Sciatic nerve (tissue), 2 donors: ENCODE measurements at regions not wholly inside any gene's neighbourhood (a gene's known extent, or its start where the extent isn't known, plus 50 kb on each side); places are given as distances from the start of the nearest gene placed in this dataset.

Source experiments
- ATAC-seq: fragments of 200-7000 bp; cut with Tn5 transposase; one replicate; pipeline ENCODE4 v1.9.1; 2020; ENCODE audit warnings: mild to moderate bottlenecking, moderate library complexity
- DNase-seq: peaks from one replicate; pipeline ENCODE4 v3.0.0-alpha.2; 2020; ENCODE audit warnings: low spot score
- intact Hi-C: fragments of 100-400 bp; cut with DNase I; formaldehyde crosslinking; loops from one replicate; pipeline ENCODE4 v1.14.2; 2022
- donor health status: DM: no; HTN: no; CAD: no.
- donor health status: DM: no; HTN: no; CAD: no.

DNA sequence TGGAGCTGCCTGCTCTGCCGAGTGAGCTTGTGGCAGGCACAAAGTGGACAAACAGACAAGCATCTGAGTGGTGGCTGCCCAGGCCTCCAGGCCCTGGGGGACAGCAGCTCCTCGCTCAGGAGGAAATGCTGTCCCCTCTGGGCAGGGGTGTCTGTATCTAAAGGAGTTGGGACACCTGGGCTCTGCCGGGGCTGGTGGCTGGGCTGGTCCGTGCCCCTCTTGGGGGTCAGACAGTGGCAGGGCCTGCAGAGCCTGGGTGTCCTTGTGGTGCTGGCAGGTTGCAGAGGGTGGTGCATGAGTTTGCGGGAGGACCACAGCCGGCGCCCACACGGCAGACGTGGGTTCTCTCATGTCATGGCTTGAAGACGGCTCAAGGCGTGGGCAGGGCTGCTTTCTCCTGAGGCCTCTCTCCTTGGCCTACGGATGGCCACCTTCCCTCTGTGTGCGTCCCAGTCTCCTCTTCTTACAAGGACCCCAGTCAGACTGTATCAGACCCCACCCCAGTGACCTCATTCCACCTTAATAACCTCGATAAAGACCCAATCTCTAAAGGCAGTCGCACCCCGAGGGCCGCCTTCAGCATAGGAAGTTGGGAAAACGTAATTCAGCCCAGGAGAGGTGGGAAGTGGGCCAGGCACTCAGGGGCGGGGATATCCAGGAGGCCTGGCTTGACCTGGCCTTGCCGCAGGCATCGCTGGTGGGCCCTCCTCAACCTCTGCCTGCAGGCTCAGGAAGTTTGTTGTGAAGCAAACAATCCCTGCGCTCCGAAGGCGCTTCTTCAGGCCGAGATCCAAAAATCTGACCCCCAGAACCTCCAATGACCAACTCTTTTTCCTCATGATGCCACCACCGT lies 110.0 kb downstream of the KIF26A start:
- ATAC-seq, result no peak
- DNase-seq, result no peak
- intact Hi-C loops, result loop anchor here (5.0 kb wide), 1 partner anchor 1141 kb away; no protein-coding TSS in a partner anchor

DNA sequence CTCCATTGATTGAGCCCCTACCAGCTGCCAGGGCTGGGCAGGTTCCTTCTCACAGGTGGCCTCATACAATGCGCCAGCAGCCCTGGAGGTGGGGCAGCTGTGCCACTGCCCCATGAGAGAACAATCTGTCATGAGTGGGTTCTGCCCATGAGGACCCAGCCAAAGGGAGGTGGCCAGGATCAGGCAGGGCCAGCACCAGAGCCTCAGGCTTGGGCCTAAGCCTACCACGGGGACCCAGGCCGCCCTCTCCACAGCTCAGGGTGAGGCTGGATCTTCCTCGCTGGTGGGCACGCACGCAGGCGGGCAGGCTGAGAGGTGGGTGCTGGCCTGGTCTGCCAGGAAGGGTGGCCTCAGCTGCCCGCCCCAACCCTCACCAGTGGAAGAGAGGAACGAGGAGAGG lies 110.7 kb downstream of the KIF26A start:
- intact Hi-C loops, result loop anchor here (5.0 kb wide), 1 partner anchor 1142 kb away; no protein-coding TSS in a partner anchor
- DNase-seq (no peak), ATAC-seq (no peak)

DNA sequence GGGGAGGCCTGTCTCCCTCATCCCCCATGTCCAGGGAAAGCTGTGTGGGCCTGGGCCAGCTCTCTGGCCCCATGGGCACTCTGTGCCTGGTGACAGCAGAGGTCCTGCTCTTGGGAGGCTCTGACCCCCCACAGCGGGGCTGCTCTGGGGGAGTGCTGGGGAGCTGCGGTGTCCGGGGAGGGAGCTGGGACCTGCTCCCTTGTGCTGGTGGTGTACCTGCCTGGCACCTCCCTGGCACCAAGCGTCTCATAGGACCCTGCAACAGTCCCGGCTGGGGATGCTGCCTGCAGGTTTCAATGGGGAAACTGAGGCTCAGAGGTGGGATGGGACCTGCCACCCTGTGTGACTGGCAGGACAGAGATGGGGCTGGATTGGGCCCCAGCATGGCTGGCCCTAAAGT lies 111.3 kb downstream of the KIF26A start:
- ATAC-seq, result no peak
- intact Hi-C loops, result loop anchor here (5.0 kb wide), 1 partner anchor 1142 kb away; no protein-coding TSS in a partner anchor
- no peak for DNase-seq

DNA sequence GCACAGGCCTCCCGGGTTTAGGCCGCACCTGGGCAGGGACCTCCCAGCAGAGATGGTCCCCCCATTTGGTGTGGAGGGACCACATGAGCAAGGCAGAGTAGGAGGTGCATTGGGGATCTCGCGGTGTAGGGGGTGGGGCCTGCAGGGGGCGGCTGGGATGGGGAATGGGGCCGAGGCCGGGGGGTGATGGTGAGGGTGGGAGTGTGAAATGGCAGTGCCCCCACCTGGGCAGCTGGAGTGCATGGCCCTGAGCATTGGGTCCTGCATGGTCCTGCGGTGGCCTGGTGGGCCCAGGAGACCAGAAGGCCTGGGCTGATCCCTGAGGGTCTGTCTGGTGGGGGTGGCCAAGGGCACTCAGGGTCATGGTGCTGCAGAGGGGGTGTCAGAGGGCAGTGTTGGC lies 111.8 kb downstream of the KIF26A start:
- DNase-seq (peak; percentile 49), ATAC-seq (no peak)
- intact Hi-C loops, result no loop called here

DNA sequence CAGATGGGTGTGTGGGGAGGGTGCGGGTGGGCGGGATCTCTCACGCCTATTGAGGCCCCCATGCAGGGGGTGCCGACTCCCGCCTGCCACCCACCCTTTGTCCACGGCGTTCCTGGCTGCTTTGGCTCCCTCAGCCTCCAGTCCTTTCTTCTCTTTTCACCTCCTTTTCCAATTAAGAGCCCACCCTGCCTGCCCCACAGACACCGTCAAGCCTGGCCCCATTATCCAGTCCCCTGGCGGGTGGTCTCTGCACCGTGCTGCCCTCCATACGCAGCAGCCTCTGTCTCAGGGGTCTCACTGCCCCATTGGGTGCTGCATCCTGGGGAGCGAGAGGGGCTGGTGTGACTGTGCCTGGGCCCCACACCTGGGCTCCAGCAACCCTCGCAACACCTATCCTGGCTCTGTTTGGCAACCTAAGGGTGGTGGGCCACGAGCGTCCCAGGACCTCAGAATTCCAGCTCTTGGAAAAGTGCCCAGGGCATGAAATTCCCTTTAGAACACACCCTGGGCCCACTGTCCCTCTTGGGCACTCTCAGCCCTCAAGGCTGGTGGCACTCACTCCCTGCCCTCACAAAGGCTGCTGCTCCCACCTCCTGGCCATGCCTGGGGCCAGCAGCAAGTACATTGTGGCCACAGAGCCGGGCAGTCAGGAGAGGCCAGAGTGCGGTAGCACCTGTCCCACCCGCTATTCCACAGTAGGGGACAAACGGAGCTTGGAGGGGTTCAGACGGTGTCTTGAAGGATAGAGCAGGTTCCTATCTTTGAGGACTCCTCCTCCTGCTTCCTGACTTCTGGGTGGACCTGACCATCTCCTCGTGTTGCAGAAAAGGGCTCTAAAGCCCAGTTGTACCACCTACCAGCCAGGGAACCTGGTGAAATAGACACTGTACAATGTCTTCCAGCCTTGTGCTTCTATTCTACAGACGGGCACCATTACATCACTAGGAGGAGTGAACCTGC lies 114.1 kb downstream of the KIF26A start:
- ATAC-seq (no peak), DNase-seq (no peak)
- intact Hi-C loops, result no loop called here

DNA sequence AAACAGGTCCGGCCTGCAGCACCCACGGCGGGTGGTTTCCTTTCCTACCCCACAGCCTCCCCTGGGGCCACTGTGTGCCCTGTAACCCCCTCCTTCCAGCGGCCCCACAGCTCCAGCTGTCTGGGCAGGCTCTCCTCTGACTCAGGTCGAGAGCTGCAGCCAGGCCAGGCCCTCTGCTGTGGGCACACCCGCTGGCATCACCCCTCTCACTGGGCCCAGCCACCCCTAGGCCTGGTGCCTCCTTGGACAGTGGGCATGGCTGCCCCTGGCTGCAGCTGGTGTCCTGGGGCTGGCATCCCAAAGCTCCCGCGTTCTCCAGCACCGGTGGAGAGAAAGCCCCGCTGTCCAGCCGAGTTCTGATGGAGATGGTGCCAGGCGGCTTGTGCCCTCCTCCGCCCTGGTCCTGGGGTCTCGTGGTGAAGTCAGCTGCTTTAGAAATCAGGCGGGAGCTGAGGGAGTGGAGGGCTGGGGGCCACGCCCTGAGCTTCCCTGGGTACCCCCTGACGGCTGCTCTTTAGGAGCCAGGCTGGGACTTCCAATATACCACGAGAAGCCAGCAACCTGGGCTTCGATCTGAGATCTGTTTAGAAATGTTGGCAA lies 114.9 kb downstream of the KIF26A start:
- intact Hi-C loops, result no loop called here
- DNase-seq (no peak), ATAC-seq (no peak)

DNA sequence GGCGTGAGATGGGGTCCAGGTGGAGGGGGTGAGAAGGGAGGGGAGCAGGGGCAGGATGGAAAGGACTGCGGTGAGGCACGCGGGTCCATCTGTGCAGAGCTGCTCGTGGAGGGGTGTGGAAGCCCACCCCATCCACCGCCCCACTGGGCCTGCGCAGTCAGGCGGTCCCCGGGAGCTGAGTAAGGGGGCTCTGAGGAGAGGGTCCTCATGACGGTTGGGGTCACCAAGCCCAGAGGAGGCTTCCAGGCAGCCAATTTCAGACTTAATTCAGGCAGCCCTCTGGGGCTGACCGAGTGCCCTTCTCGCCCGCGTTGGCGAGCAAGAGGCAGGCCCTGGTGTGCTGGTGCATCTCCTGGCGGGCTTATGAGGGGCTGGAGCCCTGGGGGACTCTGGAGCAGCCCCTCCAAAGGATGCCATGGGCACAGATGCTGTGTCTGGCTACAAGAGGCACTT lies 115.5 kb downstream of the KIF26A start:
- intact Hi-C loops, result no loop called here
- no peak for DNase-seq
- ATAC-seq, result no peak

DNA sequence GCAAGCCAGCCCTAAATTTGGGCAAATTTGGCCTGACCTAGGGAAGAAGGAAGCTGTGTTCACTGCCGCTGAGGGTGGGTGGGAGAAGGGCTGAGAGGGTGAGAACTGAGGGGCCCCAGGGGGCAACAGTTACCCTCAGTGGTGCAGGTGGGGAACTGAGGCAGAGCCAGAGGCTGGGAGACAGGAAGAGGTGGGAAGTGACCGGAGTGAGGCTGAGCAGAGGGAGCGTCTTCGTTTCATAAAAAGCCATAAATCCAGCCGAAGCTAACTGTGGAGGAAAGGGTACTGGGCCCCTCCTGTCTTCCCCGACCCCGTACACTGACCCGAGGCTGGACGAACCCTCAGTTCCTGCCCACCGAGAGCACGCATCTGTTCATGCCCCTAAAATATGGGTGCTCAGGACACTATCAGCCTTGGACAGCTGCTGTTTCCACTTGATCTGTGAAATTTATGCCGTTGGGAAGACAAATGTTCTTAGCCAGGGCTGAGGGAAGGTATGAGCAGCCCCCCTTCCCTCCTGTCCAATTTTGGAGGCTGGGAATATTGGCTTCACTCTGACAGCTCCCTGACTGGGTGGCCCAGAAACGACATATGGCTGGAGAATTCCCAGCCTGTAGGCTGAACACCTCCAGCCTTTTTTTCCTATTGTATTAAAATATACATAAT lies 116.5 kb downstream of the KIF26A start:
- DNase-seq (no peak), ATAC-seq (no peak)
- intact Hi-C loops, result no loop called here

DNA sequence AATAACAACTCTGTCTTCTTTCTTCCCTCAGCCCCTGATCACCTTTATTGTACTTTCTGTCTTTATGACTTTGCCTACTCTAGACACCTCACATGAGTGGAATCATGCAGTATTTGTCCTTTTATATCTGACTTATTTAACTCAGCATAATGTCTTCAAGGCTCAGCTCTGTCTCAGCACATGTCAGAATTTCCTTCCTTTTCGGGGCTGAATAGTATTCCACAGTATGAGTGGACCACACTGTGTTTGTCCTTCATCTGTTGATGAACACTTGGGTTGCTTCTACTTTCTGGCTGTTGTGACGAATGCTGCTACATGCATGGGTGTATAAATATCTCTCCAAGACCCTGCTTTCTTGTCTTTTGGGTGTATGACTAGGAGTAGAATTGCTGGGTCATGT lies 117.6 kb downstream of the KIF26A start:
- no peak for ATAC-seq
- no peak for DNase-seq
- intact Hi-C loops, result no loop called here

DNA sequence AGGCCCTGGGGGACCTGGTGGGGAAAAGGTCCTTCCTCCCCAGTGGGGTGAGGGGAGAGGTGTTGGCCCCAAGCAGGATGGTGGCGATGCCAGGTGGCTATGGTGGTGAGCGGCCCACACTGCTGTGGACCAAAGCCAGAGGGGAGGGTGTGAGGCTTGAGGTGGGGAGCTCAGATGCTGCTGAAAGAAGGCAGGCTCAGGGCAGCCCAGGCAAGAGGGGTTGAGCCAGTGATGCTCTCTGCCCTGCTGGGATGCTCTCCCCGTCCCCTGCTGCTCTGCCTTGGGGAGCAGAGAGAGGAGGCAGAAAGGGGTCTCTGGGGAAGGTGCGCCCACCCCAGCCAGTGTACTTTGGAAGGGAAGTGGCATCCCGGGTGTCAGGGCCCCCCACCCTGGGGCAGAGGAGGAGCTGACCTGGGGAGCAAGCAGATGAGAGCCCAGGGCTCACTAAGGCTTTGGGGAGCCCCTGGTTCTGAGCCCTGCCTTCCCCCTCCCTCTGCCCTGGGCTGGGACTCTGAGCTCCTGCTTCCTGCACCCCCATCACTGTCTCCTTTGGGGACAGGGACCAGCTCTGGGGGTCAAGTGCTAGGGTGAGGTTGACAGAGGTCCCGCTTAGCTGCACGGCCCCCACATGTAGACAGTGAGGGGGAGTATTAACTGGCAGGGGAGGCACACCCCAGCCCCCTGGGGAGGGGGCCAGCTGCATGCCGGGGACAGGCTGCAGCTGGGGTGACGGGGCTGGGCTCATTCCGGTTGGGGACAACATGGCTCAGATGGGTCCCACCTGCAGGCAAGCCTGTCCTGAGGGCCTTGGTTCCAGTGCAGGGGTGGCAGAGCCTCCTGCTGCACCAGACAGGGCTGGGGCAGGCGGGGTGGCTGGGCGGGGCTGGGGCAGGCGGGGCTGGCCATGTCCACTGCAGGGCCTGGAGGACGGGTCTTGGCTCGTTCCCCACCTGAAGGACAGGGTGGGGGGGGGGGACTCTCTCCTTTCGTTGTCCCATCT lies 124.4 kb downstream of the KIF26A start:
- DNase-seq (no peak), ATAC-seq (no peak)
- intact Hi-C loops, result no loop called here

DNA sequence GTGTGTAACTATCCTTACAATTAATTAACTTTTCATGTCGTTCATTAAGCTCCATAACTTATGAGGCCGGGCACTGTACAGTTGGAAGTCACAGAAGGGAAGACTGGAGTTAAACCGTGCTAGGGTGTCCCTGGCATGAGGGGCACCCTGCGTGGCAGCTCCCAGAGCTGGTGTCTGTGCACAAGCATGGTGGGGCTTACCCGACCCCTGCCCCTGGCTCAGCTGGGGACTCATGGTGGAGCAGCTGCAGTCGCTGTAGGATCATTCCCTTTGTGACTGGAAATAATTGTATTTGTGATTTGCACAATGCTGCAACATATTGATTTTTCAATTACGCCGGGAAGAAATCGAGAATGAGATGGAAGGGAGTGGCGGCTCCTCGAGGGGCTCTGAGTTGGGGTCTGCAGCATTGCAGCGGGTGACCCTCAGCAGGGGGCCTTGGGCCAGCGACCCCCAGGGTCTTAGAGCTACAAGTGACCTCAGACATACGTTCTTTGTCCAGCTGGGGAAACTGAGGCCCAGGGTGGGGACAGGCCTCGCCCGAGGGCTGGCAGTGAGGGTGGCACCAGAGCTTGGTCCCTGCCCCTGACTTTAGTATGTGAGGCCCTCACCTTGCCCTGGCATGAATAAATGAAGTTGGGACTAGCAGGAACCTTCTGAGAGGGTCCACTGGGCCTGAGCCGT lies 125.4 kb downstream of the KIF26A start:
- intact Hi-C loops, result no loop called here
- no peak for ATAC-seq
- DNase-seq, result no peak

DNA sequence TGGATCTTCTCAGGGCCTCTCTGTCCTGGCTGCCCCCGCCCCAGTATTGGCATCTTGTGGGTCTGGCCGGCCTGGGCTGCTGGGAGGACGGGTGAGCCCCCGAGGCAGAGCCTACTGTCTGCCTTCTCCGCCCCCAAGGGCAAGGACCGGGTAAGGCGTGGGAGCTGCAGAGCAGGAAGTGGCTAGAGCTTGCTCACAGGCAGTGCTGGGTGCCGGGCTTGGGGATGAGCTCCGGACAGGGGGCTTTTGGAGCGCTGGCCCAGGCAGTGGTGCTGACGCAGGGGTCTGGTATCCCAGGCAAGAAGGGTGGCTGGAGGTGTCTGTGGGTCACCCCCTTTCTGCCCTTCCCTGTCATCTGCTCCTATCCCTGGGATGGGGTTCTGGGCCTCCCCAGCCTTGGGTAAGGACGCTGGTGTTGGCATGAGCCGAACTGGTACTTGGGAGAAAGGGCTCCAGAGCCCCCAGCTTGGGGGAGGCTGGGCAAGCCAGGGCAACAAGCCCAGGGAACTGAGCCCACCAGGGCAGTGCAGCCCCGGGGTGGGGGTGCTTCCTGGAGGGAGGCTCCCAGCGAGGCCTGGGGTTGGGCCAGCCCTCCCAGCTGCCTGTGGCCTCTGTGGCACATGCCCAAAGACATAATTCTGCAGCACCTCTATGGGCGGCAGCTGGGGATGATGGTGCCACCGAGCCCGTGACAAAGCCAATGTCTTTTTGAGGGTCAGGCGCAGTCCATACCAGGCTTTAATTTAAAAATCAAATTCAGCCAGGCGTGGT lies 126.3 kb downstream of the KIF26A start:
- no peak for ATAC-seq
- intact Hi-C loops, result no loop called here
- peak; percentile 46 for DNase-seq

DNA sequence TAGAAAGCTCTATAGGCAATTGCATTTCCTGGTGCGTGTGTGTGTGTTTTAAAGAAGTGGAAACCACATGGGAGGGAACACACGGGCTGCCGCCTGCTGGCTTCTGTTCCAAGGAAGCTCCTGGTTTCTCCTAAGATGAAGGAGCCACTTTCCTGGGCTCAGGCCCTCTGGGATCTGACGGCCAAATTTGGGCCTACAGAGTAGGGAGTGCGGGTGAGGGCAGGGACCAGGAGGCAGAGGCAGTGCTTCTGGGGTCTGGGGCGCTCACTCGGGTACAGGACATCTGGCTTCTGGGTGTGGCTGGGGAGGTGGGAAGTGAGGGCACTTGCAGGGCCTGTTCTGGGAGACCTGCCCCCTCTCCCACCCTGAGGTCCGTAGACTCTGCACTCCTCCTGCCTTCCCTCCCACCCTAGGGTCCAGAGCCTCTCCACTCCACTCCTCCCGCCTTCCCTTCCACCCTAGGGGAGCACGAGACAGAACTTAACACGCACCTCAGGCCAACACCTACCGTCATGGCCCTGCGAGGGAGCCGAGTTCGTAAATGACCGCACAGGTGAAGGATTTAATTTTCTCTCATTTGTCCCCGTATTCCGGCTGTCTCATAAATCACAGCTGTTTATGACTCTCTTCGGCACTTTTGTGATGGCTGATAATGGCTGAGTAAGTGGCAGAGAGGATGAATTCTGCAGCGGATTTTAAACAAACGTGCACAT lies 127.7 kb downstream of the KIF26A start:
- DNase-seq (peak; percentile 47), ATAC-seq (no peak)
- intact Hi-C loops, result no loop called here

DNA sequence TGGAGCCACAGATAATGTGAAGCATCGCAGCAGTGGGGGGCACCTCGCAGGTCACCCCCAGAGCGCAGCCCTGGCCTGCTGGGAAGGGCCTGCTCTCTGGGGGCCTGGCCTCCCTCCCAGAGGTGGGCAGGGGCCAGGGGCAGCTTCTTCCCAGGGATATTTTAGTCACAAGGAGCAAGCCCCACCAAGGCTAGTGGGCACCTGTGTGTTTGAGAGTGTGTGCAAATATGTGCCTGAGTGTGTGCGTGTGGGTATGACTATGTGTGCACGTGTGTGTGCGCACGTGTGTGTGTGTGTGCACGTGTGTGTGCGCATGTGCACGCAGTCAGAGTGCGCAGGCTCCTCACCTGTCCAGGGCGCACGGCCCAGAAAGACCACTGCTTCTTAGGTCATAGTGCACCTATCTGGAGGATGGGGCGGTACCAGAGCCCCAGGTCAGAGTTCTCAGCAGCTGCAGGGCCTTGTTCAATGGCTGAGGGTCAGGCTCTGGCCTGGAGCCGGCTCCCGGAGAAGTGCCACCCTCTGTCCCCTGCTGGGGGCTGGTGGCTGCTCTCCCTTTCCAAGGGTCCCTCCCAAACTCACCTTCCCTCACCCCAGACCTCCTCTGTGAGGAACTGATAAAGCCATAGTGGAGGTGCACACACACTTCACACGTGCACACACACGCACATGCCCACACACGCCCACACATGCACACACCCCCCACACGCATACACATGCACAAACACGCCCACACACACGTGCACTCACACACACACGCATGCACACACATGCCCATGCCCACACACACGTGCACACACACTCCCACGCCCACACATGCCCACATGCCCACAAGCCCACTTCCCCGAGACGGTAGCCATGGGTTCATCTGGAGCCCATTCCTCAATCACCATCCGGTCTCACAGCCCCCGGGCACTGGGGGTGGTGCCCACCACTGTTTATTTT lies 128.5 kb downstream of the KIF26A start:
- no peak for ATAC-seq
- no peak for DNase-seq
- intact Hi-C loops, result no loop called here

DNA sequence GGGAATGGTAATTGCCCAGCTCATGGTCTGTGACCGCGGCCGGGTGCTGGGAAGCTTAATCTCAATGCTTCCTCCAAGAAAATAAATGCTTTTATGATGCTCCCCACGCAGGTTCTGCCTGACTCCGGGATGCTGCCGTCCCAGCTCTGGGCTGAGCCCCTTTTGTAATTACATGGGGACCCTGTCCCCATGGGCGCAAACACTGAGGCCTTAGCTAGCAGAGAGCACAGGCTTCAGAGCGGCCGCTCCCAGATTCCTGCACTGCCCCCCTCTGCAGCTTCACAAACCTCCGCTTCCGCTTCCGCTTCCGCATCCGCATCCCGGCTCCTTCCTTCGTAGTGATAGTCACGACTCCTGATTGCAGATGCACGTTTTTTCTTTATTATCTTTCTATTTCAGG lies 129.5 kb downstream of the KIF26A start:
- intact Hi-C loops, result no loop called here
- DNase-seq, result no peak
- no peak for ATAC-seq
